ENCODE measurements at regions not wholly inside any gene's neighbourhood (a gene's known extent, or its start where the extent isn't known, plus 50 kb on each side); places are given as distances from the start of the nearest gene placed in this dataset.
"Not testable (repeated sequence)": the region's sequence is repeated elsewhere in the genome, so short reads cannot be mapped to it uniquely, and the experiment has no call there.

GRCh38 chr15:89021224-89021623 lies 67.0 kb upstream of the ABHD2 start:
- Histone ChIP-seq H3K27ac (peak overlapping the region; percentile 94 to 98), H3K36me3 (no peaks in the 10 kb centered on the region), H3K4me1 (ENCODE audit: control insufficient read depth in 1 of 2, low read depth in 2 of 2) (peaks cover 52 to 79% of the 10 kb centered on the region in 2 donors), H3K9me3 (no peaks in the 10 kb centered on the region), H3K27me3 (replicated peaks; ENCODE audit: insufficient read depth) (no peaks in the 10 kb centered on the region), H3K4me3 (no peak overlapping the region)
- peak; percentile 76 for DNase-seq (ENCODE audit: low spot score)
- TF ChIP-seq CTCF (IDR thresholded peaks at IDR 0.05): no peak
- ATAC-seq (ENCODE audit: insufficient number of reproducible peaks, low FRiP score, low read depth): peak; percentile 68

GRCh38 chr15:89021886-89022285 lies 66.4 kb upstream of the ABHD2 start:
- not testable (repeated sequence) for ATAC-seq (ENCODE audit: insufficient number of reproducible peaks, low FRiP score, low read depth); H3K36me3 ChIP-seq; H3K27me3 ChIP-seq (replicated peaks; ENCODE audit: insufficient read depth); DNase-seq (ENCODE audit: low spot score); H3K9me3 ChIP-seq
- Histone ChIP-seq H3K27ac (peak overlapping the region; percentile 94 to 98), H3K4me1 (ENCODE audit: control insufficient read depth in 1 of 2, low read depth in 2 of 2) (peaks cover 51 to 77% of the 10 kb centered on the region in 2 donors), H3K4me3 (peak overlapping the region; percentile 27)

GRCh38 chr15:89023311-89023961 lies 64.8 kb upstream of the ABHD2 start:
- ATAC-seq (ENCODE audit: insufficient number of reproducible peaks, low FRiP score, low read depth) (no peak), DNase-seq (ENCODE audit: low spot score) (no peak)
- TF ChIP-seq CTCF (IDR thresholded peaks at IDR 0.05): no peak
- Histone ChIP-seq H3K9me3 (no peaks in the 10 kb centered on the region), H3K4me3 (no peak overlapping the region), H3K27me3 (replicated peaks; ENCODE audit: insufficient read depth) (no peaks in the 10 kb centered on the region), H3K27ac (peak overlapping the region; percentile 94 to 98), H3K4me1 (ENCODE audit: control insufficient read depth in 1 of 2, low read depth in 2 of 2) (peaks cover 42 to 65% of the 10 kb centered on the region in 2 donors), H3K36me3 (no peaks in the 10 kb centered on the region)

- H3K9me3 ChIP-seq: no peaks in the 10 kb centered on the region
- no peak for ATAC-seq (ENCODE audit: insufficient number of reproducible peaks, low FRiP score, low read depth)
- peak overlapping the region; percentile 78 to 98 for H3K27ac ChIP-seq
- no peaks in the 10 kb centered on the region for H3K36me3 ChIP-seq
- peaks cover 38 to 56% of the 10 kb centered on the region in 2 donors for H3K4me1 ChIP-seq (ENCODE audit: control insufficient read depth in 1 of 2, low read depth in 2 of 2)
- no peak for TF ChIP-seq CTCF (IDR thresholded peaks at IDR 0.05)
- no peak overlapping the region for H3K4me3 ChIP-seq
- H3K27me3 ChIP-seq (replicated peaks; ENCODE audit: insufficient read depth): no peaks in the 10 kb centered on the region
- DNase-seq (ENCODE audit: low spot score): no peak
Observed at GRCh38 chr15:89024418-89024817, 63.8 kb upstream of the ABHD2 start.

- no peak for DNase-seq (ENCODE audit: low spot score)
- Histone ChIP-seq H3K4me3 (peak overlapping the region; percentile 40), H3K27ac (peak overlapping the region; percentile 78 to 98), H3K9me3 (no peaks in the 10 kb centered on the region), H3K36me3 (no peaks in the 10 kb centered on the region), H3K27me3 (replicated peaks; ENCODE audit: insufficient read depth) (no peaks in the 10 kb centered on the region), H3K4me1 (ENCODE audit: control insufficient read depth in 1 of 2, low read depth in 2 of 2) (peaks cover 30 to 39% of the 10 kb centered on the region in 2 donors)
- ATAC-seq (ENCODE audit: insufficient number of reproducible peaks, low FRiP score, low read depth): no peak
- TF ChIP-seq CTCF (IDR thresholded peaks at IDR 0.05): no peak
Observed at GRCh38 chr15:89026167-89026566, 62.1 kb upstream of the ABHD2 start.

- DNase-seq (ENCODE audit: low spot score) (no peak), ATAC-seq (ENCODE audit: insufficient number of reproducible peaks, low FRiP score, low read depth) (no peak)
- Histone ChIP-seq H3K9me3 (no peaks in the 10 kb centered on the region), H3K27ac (no peak overlapping the region), H3K4me3 (no peak overlapping the region), H3K4me1 (ENCODE audit: control insufficient read depth in 1 of 2, low read depth in 2 of 2) (peaks cover 18 to 22% of the 10 kb centered on the region in 2 donors), H3K36me3 (no peaks in the 10 kb centered on the region), H3K27me3 (replicated peaks; ENCODE audit: insufficient read depth) (no peaks in the 10 kb centered on the region)
- no peak for TF ChIP-seq CTCF (IDR thresholded peaks at IDR 0.05)
Observed at GRCh38 chr15:89028036-89028435, 60.2 kb upstream of the ABHD2 start.
